ENCODE measurements at regions not wholly inside any gene's neighbourhood (a gene's known extent, or its start where the extent isn't known, plus 50 kb on each side); places are given as distances from the start of the nearest gene placed in this dataset.

- TF ChIP-seq USF1 (IDR thresholded peaks at IDR 0.05; ENCODE audit: borderline replicate concordance, low read depth) = no peak
- no peak for TF ChIP-seq SMC3 (IDR thresholded peaks at IDR 0.05; ENCODE audit: low read depth, low read length)
- no peak for TF ChIP-seq CTCF (IDR thresholded peaks at IDR 0.05)
- TF ChIP-seq REST (IDR thresholded peaks at IDR 0.05; ENCODE audit: low read depth, low read length) = no peak
- TF ChIP-seq SIN3A (IDR thresholded peaks at IDR 0.05; ENCODE audit: borderline replicate concordance, low read depth, low read length) = no peak
- no peak for TF ChIP-seq FOXM1 (IDR thresholded peaks at IDR 0.05; ENCODE audit: low read depth)
- TF ChIP-seq RAD21 (IDR thresholded peaks at IDR 0.05; ENCODE audit: low read length) = no peak
- no peak for TF ChIP-seq MAX (IDR thresholded peaks at IDR 0.05; ENCODE audit: low read depth)
- no peak for TF ChIP-seq POLR2AphosphoS5 (IDR thresholded peaks at IDR 0.05; ENCODE audit: low read depth, low read length)
- no peak for TF ChIP-seq TCF12 (IDR thresholded peaks at IDR 0.05)
- no peak for TF ChIP-seq NRF1 (IDR thresholded peaks at IDR 0.05; ENCODE audit: low read depth, low read length)
- TF ChIP-seq MEF2A (IDR thresholded peaks at IDR 0.05; ENCODE audit: borderline replicate concordance, low read depth) = no peak
- no peak for TF ChIP-seq NFIC (IDR thresholded peaks at IDR 0.05; ENCODE audit: borderline replicate concordance)
- TF ChIP-seq USF2 (IDR thresholded peaks at IDR 0.05; ENCODE audit: borderline replicate concordance, low read depth, low read length) = no peak
These were observed 1258.1 kb downstream of the EFNA5 start for GRCh38 chr5:106412606-106413005.
